H1 (cell line): ENCODE measurements at regions not wholly inside any gene's neighbourhood (a gene's known extent, or its start where the extent isn't known, plus 50 kb on each side); places are given as distances from the start of the nearest gene placed in this dataset.

Source experiments
- CTCF ChIA-PET: fragments of 300-600 bp; sonication (Branson Sonifier 250); formaldehyde crosslinking; loops from one replicate; lab custom pipeline; 2021; ENCODE audit not compliant: partially characterized antibody; lab: Charles Lee
- POLR2A ChIA-PET: fragments of 300-600 bp; sonication (Branson Sonifier 250); formaldehyde crosslinking; loops from one replicate; lab custom pipeline; 2021; ENCODE audit warnings: inconsistent platforms; ENCODE audit not compliant: partially characterized antibody; lab: Charles Lee
- DNase-seq, 2 experiments: peaks; one replicate each; pipeline versions ENCODE4 v3.0.0 to v3.0.0-alpha.2; 2010 to 2022; ENCODE audit warnings: low spot score in 2 of 2, low read depth in 1 of 2, mixed read lengths in 1 of 2
- FAIRE-seq: peaks from 2 replicates; lab custom pipeline; 2011; peaks lifted over from hg19 to GRCh38; lab: Jason Lieb, UNC
- H2AFZ ChIP-seq: 2 replicates; pipeline ENCODE4 v1.8.1; 2012; ENCODE audit warnings: low read length, inconsistent platforms
- H2AK5ac ChIP-seq: 2 replicates; pipeline ENCODE4 v1.6.1; 2013; ENCODE audit warnings: low read depth, low read length
- H2BK120ac ChIP-seq: replicated peaks from 2 replicates; pipeline ENCODE3; 2013; ENCODE audit warnings: low read depth, low read length, inconsistent platforms
- H2BK12ac ChIP-seq: 2 replicates; pipeline ENCODE4 v1.6.1; 2013; ENCODE audit warnings: low read depth, low read length
- H2BK15ac ChIP-seq: 2 replicates; pipeline ENCODE4 v1.6.1; 2013; ENCODE audit warnings: low read length
- H2BK20ac ChIP-seq: 2 replicates; pipeline ENCODE4 v1.6.1; 2013; ENCODE audit warnings: low read length
- H2BK5ac ChIP-seq: 2 replicates; pipeline ENCODE4 v1.6.1; 2013; ENCODE audit warnings: low read depth, low read length
- H3K14ac ChIP-seq: 2 replicates; pipeline ENCODE4 v1.6.1; 2013; ENCODE audit warnings: inconsistent platforms; ENCODE audit not compliant: insufficient read length
- H3K18ac ChIP-seq: 2 replicates; pipeline ENCODE4 v1.6.1; 2013; ENCODE audit warnings: low read length; ENCODE audit errors: extremely low read depth
- H3K23ac ChIP-seq: 2 replicates; pipeline ENCODE4 v1.6.1; 2013; ENCODE audit warnings: inconsistent platforms; ENCODE audit not compliant: insufficient read length
- H3K23me2 ChIP-seq: 2 replicates; pipeline ENCODE4 v1.6.1; 2013; ENCODE audit warnings: low read depth, low read length
- H3K27ac ChIP-seq: 2 replicates; pipeline ENCODE4 v1.6.1; 2011; ENCODE audit warnings: low read depth, low read length, inconsistent platforms
- H3K27me3 ChIP-seq, 4 experiments: replicated peaks in 1 of 4; 1 replicate in 1 of 4; 2 replicates in 3 of 4; pipeline versions ENCODE4 v1.6.1 to v1.8.1; 2011 to 2013; ENCODE audit warnings: low read length in 3 of 4, mild to moderate bottlenecking in 3 of 4, inconsistent platforms in 2 of 4, mixed read lengths in 2 of 4, moderate library complexity in 1 of 4; ENCODE audit not compliant: control insufficient read depth in 3 of 4, insufficient read depth in 3 of 4; ENCODE audit errors: extremely low read depth in 1 of 4
- H3K36me3 ChIP-seq, 4 experiments: 2 replicates each; pipeline versions ENCODE4 v1.6.1 to v1.8.1; 2011 to 2013; ENCODE audit warnings: mild to moderate bottlenecking in 4 of 4, low read length in 3 of 4, moderate library complexity in 2 of 4, control low read depth in 1 of 4, inconsistent platforms in 1 of 4; ENCODE audit not compliant: insufficient read depth in 4 of 4, control insufficient read depth in 2 of 4
- H3K4ac ChIP-seq: replicated peaks from 2 replicates; pipeline ENCODE3; 2013; ENCODE audit warnings: low read length, low read depth, mixed read lengths, inconsistent platforms; ENCODE audit not compliant: insufficient read length
- H3K4me1 ChIP-seq, 4 experiments: replicated peaks in 1 of 4; 1 replicate in 1 of 4; 2 replicates in 3 of 4; pipeline versions ENCODE4 v1.6.1 to v1.8.1; 2011 to 2013; ENCODE audit warnings: low read length in 3 of 4, inconsistent platforms in 2 of 4, mixed read lengths in 1 of 4; ENCODE audit not compliant: insufficient read depth in 4 of 4, control insufficient read depth in 3 of 4
- H3K4me2 ChIP-seq, 2 experiments: 2 replicates each; pipeline versions ENCODE4 v1.6.1 to v1.8.1; 2011 to 2013; ENCODE audit warnings: low read depth in 2 of 2, low read length in 2 of 2, control low read depth in 1 of 2, inconsistent platforms in 1 of 2, mild to moderate bottlenecking in 1 of 2; ENCODE audit not compliant: insufficient read depth in 1 of 2
- H3K4me3 ChIP-seq, 4 experiments: fragments of 200-600, 300-600 bp in 1 of 4; sonication (generic), shearing (Covaris generic), sonication (Bioruptor Twin) in 1 of 4; 2 replicates each; pipeline versions ENCODE4 v1.5.1 to v1.8.1; 2011 to 2016; ENCODE audit warnings: low read length in 4 of 4, low read depth in 3 of 4, control low read depth in 2 of 4, inconsistent platforms in 2 of 4, mild to moderate bottlenecking in 2 of 4, mixed read lengths in 1 of 4, moderate library complexity in 1 of 4; ENCODE audit not compliant: insufficient read depth in 2 of 4; ENCODE audit errors: extremely low read depth in 1 of 4
- H3K56ac ChIP-seq: replicated peaks from 2 replicates; pipeline ENCODE3; 2013; ENCODE audit warnings: low read depth, mild to moderate bottlenecking, mixed read lengths, low read length, inconsistent platforms; ENCODE audit not compliant: insufficient read length
- H3K79me1 ChIP-seq: 2 replicates; pipeline ENCODE4 v1.6.1; 2013; ENCODE audit warnings: low read depth, low read length, control low read depth
- H3K79me2 ChIP-seq, 2 experiments: 2 replicates each; pipeline versions ENCODE4 v1.6.1 to v1.8.1; 2012 to 2013; ENCODE audit warnings: low read length in 2 of 2, mild to moderate bottlenecking in 2 of 2, inconsistent platforms in 1 of 2; ENCODE audit not compliant: insufficient read depth in 2 of 2, control insufficient read depth in 1 of 2
- H3K9ac ChIP-seq, 4 experiments: replicated peaks in 1 of 4; 1 replicate in 1 of 4; 2 replicates in 3 of 4; pipeline versions ENCODE4 v1.6.1 to v1.8.1; 2011 to 2013; ENCODE audit warnings: low read depth in 3 of 4, low read length in 3 of 4, control low read depth in 2 of 4, mild to moderate bottlenecking in 2 of 4, moderate library complexity in 2 of 4, inconsistent platforms in 1 of 4; ENCODE audit errors: extremely low read depth in 1 of 4
- H3K9me3 ChIP-seq, 2 experiments: 2 replicates each; pipeline versions ENCODE4 v1.6.1 to v1.8.1; 2012 to 2013; ENCODE audit warnings: mild to moderate bottlenecking in 2 of 2, moderate library complexity in 2 of 2, control low read depth in 1 of 2, inconsistent platforms in 1 of 2, low read depth in 1 of 2, low read length in 1 of 2, mixed read lengths in 1 of 2; ENCODE audit not compliant: insufficient read depth in 2 of 2
- H4K20me1 ChIP-seq, 2 experiments: replicated peaks in 1 of 2; 2 replicates each; pipeline versions ENCODE3 to v1.8.1; 2011 to 2013; ENCODE audit warnings: inconsistent platforms in 2 of 2, low read length in 2 of 2, mild to moderate bottlenecking in 1 of 2; ENCODE audit not compliant: insufficient read depth in 2 of 2, control insufficient read depth in 1 of 2
- H4K5ac ChIP-seq: 2 replicates; pipeline ENCODE4 v1.6.1; 2013; ENCODE audit warnings: low read length, low read depth, mixed read lengths, inconsistent platforms; ENCODE audit not compliant: insufficient read length
- H4K8ac ChIP-seq: 2 replicates; pipeline ENCODE4 v1.8.0; 2013; ENCODE audit warnings: mild to moderate bottlenecking, moderate library complexity, low read length, inconsistent platforms; ENCODE audit not compliant: insufficient read depth; ENCODE audit errors: extremely low read depth
- H4K91ac ChIP-seq: replicated peaks from 2 replicates; pipeline ENCODE3; 2013; ENCODE audit warnings: low read length, mixed read lengths, inconsistent platforms; ENCODE audit not compliant: insufficient read length
- CTCF ChIP-seq, 3 experiments: IDR thresholded peaks; 1 replicate in 2 of 3; 2 replicates in 1 of 3; pipeline versions ENCODE4 v1.5.1 to v1.6.1; 2011; ENCODE audit warnings: low read length in 3 of 3, mild to moderate bottlenecking in 3 of 3, inconsistent platforms in 2 of 3, low read depth in 1 of 3, moderate library complexity in 1 of 3; ENCODE audit not compliant: insufficient read depth in 1 of 3; ENCODE audit errors: control extremely low read depth in 1 of 3
- GTF2F1 ChIP-seq: IDR thresholded peaks from 2 replicates; pipeline ENCODE4 v1.6.1; 2012; ENCODE audit warnings: low read depth, low read length, improper control_type of control experiment, borderline replicate concordance
- HDAC2 ChIP-seq, 2 experiments: fragments of 300-600 bp in 1 of 2; sonication (generic) in 1 of 2; IDR thresholded peaks; 2 replicates each; pipeline ENCODE4 v1.6.1; 2011 to 2012; ENCODE audit warnings: low read depth in 2 of 2, low read length in 2 of 2, mild to moderate bottlenecking in 2 of 2, moderate library complexity in 2 of 2, borderline replicate concordance in 1 of 2, inconsistent platforms in 1 of 2
- YY1 ChIP-seq: IDR thresholded peaks from 2 replicates; pipeline ENCODE4 v1.6.1; 2011; ENCODE audit warnings: low read depth, mild to moderate bottlenecking, low read length
- WGBS, 2 experiments: shearing (Covaris generic) in 1 of 2; methylation state at CpG; one replicate each; pipeline versions ENCODE4 v1.1.6 to v1.1.7; 2013 to 2015; ENCODE audit warnings: low lambda C conversion rate in 2 of 2, mixed read lengths in 2 of 2, inconsistent platforms in 1 of 2, low coverage in 1 of 2, missing lambda C conversion rate in 1 of 2; ENCODE audit not compliant: insufficient replicate concordance in 2 of 2, insufficient coverage in 1 of 2, insufficient read length in 1 of 2; ENCODE audit errors: extremely low coverage in 1 of 2, missing lambda C conversion rate in 1 of 2; 5-methylcytosine and 5-hydroxymethylcytosine counted together

DNA sequence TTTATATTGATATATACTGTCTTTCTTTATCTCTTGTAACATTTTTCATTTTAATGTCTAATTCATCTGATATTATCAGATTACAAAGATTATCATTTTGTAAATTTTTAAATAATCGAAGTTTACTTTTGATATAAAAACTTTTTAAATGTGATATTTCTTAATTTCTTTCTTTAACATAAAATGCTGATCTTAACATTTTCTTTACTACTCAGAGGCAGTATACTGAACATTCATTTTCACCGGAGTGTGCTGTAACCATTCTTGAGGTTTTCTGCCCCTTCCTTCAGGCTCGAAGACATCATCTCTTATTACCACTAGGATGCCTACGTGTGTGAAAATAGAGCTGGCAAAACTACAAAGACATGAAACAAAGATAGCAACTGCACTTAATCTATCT is 186.9 kb downstream of the DIO2 start:
- TF ChIP-seq HDAC2 (IDR thresholded peaks at IDR 0.05; ENCODE audit: borderline replicate concordance in 1 of 2, low read depth in 2 of 2, low read length in 2 of 2) (no peak), YY1 (no peak), CTCF (IDR thresholded peaks at IDR 0.05; ENCODE audit: control extremely low read depth in 1 of 3, insufficient read depth in 1 of 3, low read depth in 1 of 3, low read length in 3 of 3) (no peak), GTF2F1 (no peak)
- TF ChIP-seq, all 59 proteins: peak for 0
- no peak overlapping the region for H3K18ac ChIP-seq
- no peak overlapping the region for H4K91ac ChIP-seq
- H3K27me3 ChIP-seq = peaks cover 0 to 1% (median 0%) of the 10 kb centered on the region in 4 experiments; a peak in 1 of 7 replicates
- H3K23ac ChIP-seq = no peak overlapping the region
- no peaks in the 10 kb centered on the region for H3K9me3 ChIP-seq
- FAIRE-seq = no peak
- no peaks in the 10 kb centered on the region for H3K23me2 ChIP-seq
- H2BK5ac ChIP-seq = no peak overlapping the region
- no peak overlapping the region for H2BK15ac ChIP-seq
- no peak overlapping the region for H4K8ac ChIP-seq
- no peak overlapping the region for H2BK12ac ChIP-seq
- H2AK5ac ChIP-seq = no peak overlapping the region
- H3K79me1 ChIP-seq = no peaks in the 10 kb centered on the region
- no peak overlapping the region for H3K4me2 ChIP-seq
- H3K4me1 ChIP-seq = no peaks in the 10 kb centered on the region
- no peaks in the 10 kb centered on the region for H3K79me2 ChIP-seq
- no peak overlapping the region for H3K27ac ChIP-seq
- H3K36me3 ChIP-seq = no peaks in the 10 kb centered on the region
- H4K5ac ChIP-seq = no peak overlapping the region
- H2BK120ac ChIP-seq = no peak overlapping the region
- no peak overlapping the region for H2AFZ ChIP-seq
- no peak overlapping the region for H3K14ac ChIP-seq
- ChIA-PET CTCF (no interaction called here), POLR2A (no interaction called here)
- H3K4me3 ChIP-seq = no peak overlapping the region
- 88% methylated on average over 4 of the region's 4 CpGs; no CpG with 5 or more reads in 1 of the 2 experiments for WGBS, 2 experiments
- no peak overlapping the region for H3K56ac ChIP-seq
- H3K4ac ChIP-seq = no peak overlapping the region
- H3K9ac ChIP-seq = no peak overlapping the region
- H2BK20ac ChIP-seq = no peak overlapping the region
- no peaks in the 10 kb centered on the region for H4K20me1 ChIP-seq
- no peak for DNase-seq
